HepG2 (cell line): ENCODE measurements at regions not wholly inside any gene's neighbourhood (a gene's known extent, or its start where the extent isn't known, plus 50 kb on each side); places are given as distances from the start of the nearest gene placed in this dataset.
A peak's percentile ranks its signal among the peaks of the same experiment; 100 is the strongest.

Source experiments
- ELF3 ChIP-seq: IDR thresholded peaks from 2 replicates; pipeline ENCODE4 v1.6.1; 2016; ENCODE audit warnings: missing genetic modification reagents, missing compliant biosample characterization
- HNRNPL ChIP-seq: fragments of 200-400 bp; formaldehyde crosslinking; IDR thresholded peaks from 2 replicates; pipeline ENCODE4 v1.6.1; 2017; ENCODE audit warnings: mild to moderate bottlenecking, low read depth, low read length
- KAT2B ChIP-seq: fragments of 150-350 bp; IDR thresholded peaks from 2 replicates; pipeline ENCODE4 v1.6.1; 2014; ENCODE audit warnings: low read depth, low read length, borderline replicate concordance
- LRRFIP1 ChIP-seq: sonication (generic); formaldehyde crosslinking; conservative IDR thresholded peaks from 2 replicates; pipeline ENCODE4 v1.4.0; 2020; ENCODE audit warnings: missing genetic modification reagents
- RAD21 ChIP-seq: fragments of 450-650 bp; formaldehyde crosslinking; IDR thresholded peaks from 2 replicates; pipeline ENCODE4 v1.5.0; 2020; ENCODE audit warnings: mild to moderate bottlenecking
- SAP130 ChIP-seq: IDR thresholded peaks from 2 replicates; pipeline ENCODE4 v1.6.1; 2016; ENCODE audit warnings: low read depth
- ZFP82 ChIP-seq: sonication (generic); formaldehyde crosslinking; IDR thresholded peaks from 2 replicates; pipeline ENCODE4 v1.5.1; 2020; ENCODE audit warnings: mild to moderate bottlenecking, missing genetic modification reagents, borderline replicate concordance
- TF ChIP-seq, protein P1 (sequence below): sonication (generic); formaldehyde crosslinking; IDR thresholded peaks from 2 replicates; pipeline ENCODE4 v1.5.1; 2020; ENCODE audit warnings: mild to moderate bottlenecking, missing genetic modification reagents, moderate library complexity
- TF ChIP-seq, protein P2 (sequence below): sonication (generic); formaldehyde crosslinking; IDR thresholded peaks from 2 replicates; pipeline ENCODE4 v1.5.0; 2020; ENCODE audit warnings: mild to moderate bottlenecking, missing genetic modification reagents, moderate library complexity

DNA sequence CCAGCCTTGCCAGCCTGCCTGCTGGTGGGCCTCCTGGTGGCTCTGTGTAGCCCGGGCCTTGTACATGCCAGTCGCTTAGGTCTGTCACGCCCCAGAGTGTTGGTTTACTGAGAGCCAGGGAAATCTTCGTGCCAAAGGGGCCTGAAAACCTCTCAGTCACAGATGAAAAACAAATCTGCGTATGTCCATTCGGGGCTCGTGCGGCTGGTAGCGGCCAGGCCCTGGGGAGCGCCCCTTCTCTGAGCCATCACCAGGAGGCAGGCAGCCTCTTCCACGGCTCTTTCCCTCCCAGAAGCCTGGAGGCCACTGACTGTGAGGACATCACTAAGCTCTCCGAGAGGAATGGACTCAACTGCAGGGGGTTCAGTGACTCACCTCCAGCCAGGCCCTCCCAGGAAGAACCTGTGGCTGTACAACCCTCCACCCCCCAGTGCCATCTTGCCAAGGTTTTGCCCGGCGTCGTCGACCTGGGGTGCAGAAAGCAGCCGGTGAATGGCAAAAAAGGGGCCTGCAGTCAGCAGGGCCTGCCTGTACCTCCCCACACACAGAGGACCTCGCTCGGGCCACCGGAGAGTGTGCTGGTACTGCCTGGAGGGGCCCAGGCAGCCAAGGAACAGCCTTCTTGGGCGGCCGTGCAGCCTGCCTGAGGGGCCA, 162.2 kb downstream of the BCOR start (continued):
- TF ChIP-seq, protein P1, sequence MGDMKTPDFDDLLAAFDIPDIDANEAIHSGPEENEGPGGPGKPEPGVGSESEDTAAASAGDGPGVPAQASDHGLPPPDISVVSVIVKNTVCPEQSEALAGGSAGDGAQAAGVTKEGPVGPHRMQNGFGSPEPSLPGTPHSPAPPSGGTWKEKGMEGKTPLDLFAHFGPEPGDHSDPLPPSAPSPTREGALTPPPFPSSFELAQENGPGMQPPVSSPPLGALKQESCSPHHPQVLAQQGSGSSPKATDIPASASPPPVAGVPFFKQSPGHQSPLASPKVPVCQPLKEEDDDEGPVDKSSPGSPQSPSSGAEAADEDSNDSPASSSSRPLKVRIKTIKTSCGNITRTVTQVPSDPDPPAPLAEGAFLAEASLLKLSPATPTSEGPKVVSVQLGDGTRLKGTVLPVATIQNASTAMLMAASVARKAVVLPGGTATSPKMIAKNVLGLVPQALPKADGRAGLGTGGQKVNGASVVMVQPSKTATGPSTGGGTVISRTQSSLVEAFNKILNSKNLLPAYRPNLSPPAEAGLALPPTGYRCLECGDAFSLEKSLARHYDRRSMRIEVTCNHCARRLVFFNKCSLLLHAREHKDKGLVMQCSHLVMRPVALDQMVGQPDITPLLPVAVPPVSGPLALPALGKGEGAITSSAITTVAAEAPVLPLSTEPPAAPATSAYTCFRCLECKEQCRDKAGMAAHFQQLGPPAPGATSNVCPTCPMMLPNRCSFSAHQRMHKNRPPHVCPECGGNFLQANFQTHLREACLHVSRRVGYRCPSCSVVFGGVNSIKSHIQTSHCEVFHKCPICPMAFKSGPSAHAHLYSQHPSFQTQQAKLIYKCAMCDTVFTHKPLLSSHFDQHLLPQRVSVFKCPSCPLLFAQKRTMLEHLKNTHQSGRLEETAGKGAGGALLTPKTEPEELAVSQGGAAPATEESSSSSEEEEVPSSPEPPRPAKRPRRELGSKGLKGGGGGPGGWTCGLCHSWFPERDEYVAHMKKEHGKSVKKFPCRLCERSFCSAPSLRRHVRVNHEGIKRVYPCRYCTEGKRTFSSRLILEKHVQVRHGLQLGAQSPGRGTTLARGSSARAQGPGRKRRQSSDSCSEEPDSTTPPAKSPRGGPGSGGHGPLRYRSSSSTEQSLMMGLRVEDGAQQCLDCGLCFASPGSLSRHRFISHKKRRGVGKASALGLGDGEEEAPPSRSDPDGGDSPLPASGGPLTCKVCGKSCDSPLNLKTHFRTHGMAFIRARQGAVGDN (CRISPR knock-in tag), result peak; percentile 55
- 0 out of 2 replicates have a peak, but pooled peaks have one; percentile 28 for TF ChIP-seq HNRNPL
- TF ChIP-seq KAT2B, result no peak
- no peak for TF ChIP-seq ZFP82 (CRISPR knock-in tag)
- TF ChIP-seq ELF3, result no peak
- 0 out of 2 replicates have a peak, but pooled peaks have one; percentile 22 for TF ChIP-seq SAP130 (CRISPR knock-in tag)
- no peak for TF ChIP-seq LRRFIP1
- TF ChIP-seq RAD21 (CRISPR knock-in tag), result peak; percentile 67; the same call in 1 of the 2 replicates
- TF ChIP-seq, protein P2, sequence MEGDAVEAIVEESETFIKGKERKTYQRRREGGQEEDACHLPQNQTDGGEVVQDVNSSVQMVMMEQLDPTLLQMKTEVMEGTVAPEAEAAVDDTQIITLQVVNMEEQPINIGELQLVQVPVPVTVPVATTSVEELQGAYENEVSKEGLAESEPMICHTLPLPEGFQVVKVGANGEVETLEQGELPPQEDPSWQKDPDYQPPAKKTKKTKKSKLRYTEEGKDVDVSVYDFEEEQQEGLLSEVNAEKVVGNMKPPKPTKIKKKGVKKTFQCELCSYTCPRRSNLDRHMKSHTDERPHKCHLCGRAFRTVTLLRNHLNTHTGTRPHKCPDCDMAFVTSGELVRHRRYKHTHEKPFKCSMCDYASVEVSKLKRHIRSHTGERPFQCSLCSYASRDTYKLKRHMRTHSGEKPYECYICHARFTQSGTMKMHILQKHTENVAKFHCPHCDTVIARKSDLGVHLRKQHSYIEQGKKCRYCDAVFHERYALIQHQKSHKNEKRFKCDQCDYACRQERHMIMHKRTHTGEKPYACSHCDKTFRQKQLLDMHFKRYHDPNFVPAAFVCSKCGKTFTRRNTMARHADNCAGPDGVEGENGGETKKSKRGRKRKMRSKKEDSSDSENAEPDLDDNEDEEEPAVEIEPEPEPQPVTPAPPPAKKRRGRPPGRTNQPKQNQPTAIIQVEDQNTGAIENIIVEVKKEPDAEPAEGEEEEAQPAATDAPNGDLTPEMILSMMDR (CRISPR knock-in tag), result peak; percentile 69
